ENCODE measurements at regions not wholly inside any gene's neighbourhood (a gene's known extent, or its start where the extent isn't known, plus 50 kb on each side); places are given as distances from the start of the nearest gene placed in this dataset.
"Not testable (repeated sequence)": the region's sequence is repeated elsewhere in the genome, so short reads cannot be mapped to it uniquely, and the experiment has no call there.

DNA sequence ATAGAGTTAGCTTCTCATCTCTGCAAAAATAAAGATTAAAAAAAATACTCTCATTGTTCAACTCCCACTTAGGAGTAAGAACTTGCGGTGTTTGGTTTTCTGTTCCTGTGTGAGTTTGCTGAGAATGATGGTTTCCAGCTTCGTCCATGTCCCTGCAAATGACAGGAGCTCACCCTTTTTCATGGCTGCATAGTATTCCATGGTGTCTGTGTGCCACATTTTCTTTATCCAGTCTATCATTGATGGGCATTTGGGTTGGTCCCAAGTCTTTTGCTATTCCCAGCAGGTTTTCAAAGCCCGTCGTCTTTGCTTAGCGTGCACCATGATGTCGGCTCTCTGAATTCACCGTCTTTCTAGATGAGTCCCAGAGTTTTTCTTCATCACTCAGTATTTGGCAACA, 67.8 kb upstream of the PPP2R3B start:
- TF ChIP-seq POLR2AphosphoS5, CTCF, POLR2A, EP300 (IDR thresholded peaks at IDR 0.05): not testable (repeated sequence)
